OCI-M2 (cell line): ENCODE measurements at regions not wholly inside any gene's neighbourhood (a gene's known extent, or its start where the extent isn't known, plus 50 kb on each side); places are given as distances from the start of the nearest gene placed in this dataset.
"Not testable (repeated sequence)": the region's sequence is repeated elsewhere in the genome, so short reads cannot be mapped to it uniquely, and the experiment has no call there.

Experiments
- DNase-seq: peaks from one replicate; lab custom pipeline; 2025; ENCODE audit not compliant: unreplicated experiment; lab: John Stamatoyannopoulos, UW

- DNase-seq: no peak
Measured at GRCh38 chr14:83842547-83842946, 1687.4 kb upstream of the FLRT2 start.

GRCh38 chr14:83847102-83847501 is 1682.8 kb upstream of the FLRT2 start:
- DNase-seq: no peak

- DNase-seq: no peak
Measured at GRCh38 chr14:83850092-83850491, 1679.9 kb upstream of the FLRT2 start.

DNA sequence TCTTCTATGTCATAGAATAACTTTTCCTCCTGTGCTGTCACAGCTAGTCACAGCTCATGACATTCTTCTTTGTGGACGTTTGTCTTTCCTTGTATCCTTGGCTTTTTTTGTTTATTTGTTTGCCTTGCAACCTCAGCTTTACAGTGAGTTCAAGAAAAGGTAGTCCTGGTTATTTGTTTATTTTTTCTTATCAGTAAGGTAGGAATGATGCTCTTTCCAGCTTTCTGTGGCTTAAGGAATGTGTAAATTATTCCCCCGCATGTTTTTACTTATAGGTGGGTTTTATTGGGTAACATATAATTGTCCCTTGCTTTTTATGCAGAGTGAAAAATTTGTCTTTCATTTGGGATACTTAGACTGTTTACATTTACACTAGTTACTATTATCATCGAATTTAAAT is 1673.6 kb upstream of the FLRT2 start:
- no peak for DNase-seq

GRCh38 chr14:83860631-83861155 is 1669.3 kb upstream of the FLRT2 start:
- no peak for DNase-seq

DNA sequence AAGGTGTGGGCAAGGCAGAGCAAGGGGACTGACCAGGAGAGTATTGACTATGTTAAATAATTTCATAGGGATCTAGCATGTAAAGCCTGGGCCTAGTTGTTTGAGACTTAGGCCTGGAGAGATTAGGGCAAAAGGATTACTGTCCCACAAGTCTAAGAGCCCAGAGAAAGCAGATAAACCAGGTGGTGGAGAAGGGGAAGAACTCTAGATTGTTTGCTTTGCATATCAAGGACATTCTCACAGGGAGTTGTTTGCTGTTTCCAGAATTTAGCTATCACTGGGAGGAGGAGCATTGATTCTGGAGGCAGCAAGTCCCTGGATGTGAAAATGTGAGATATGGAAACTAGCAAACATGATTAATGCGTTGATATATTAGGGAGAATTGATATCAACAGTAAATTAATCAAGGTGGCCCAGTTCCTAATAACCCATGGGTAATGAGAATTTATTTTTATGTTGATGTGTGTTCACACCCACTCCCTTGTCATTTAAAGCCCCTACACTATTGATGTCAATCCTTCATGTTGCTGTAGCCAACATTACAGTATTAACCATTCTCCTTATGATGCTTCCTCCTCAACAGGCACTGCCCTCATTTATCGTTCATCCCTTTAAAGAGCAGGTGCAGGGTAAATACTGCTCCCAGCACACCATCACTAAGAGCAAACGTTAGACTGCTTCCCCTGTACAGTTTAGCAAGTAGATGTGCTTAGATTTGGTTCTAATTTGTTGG is 1666.7 kb upstream of the FLRT2 start:
- no peak for DNase-seq

DNA sequence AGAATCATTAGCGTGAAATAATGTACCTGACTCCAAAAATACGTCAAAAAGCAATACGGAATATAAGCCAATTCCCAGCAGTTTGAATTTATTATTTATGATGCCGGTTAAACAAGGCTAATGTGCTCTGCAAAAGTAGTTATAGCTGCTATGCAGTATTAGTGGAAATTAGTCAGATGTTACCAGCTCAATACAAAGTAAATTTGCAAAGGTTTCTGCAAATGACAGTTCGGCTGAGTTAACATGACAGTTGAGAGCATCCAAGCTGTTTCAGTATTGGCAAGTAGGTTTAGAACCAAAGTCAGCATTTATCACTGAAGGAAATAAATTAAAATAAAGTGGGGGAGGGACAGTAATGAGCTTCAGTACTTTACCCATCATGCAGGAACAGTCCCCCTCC is 1665.8 kb upstream of the FLRT2 start:
- no peak for DNase-seq

- DNase-seq: no peak
Measured at GRCh38 chr14:83867566-83868225, 1662.2 kb upstream of the FLRT2 start.

- no peak for DNase-seq
Measured at GRCh38 chr14:83870546-83871270, 1659.2 kb upstream of the FLRT2 start.

DNA sequence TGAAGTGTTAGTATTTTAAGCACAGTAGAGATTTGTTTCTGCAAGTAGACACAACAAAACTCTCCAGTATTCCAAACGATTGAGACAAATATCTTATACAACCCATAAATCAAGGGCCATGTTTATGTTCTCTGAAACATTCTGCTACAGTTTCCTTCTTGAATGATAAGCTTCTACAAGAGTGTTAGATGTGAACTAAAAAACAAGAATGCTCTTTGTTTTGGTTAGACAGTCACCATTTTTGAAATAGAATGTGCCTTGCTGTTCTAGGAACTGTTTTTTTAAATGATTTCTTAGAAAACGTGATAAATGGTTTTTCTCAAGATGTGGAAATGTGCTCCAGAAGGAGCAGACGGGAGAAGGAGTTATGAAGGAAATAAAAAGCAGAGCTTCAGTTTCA is 1656.3 kb upstream of the FLRT2 start:
- DNase-seq: no peak

- DNase-seq: no peak
Measured at GRCh38 chr14:83874662-83875061, 1655.3 kb upstream of the FLRT2 start.

GRCh38 chr14:83883732-83884131 is 1646.2 kb upstream of the FLRT2 start:
- no peak for DNase-seq

GRCh38 chr14:83885837-83886293 is 1644.1 kb upstream of the FLRT2 start:
- no peak for DNase-seq

DNA sequence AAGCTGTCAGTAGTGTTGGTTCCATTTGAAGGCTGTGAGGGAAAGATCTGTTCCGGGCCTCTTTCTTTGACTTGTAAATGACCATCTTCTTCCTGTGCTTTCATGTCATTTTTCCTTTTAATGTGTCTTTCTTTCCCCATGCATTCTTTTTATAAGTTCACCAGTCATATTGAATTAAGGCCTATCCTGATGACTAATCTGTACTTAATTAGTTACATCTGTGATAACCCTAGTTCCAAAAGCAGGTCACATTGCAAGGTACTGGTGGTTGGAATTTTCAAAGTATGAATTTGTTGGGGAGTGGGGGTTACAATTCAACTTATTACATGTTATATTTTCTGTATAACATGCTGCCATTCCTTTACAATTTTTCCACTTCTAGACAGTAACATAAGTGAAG is 1642.1 kb upstream of the FLRT2 start:
- no peak for DNase-seq

DNA sequence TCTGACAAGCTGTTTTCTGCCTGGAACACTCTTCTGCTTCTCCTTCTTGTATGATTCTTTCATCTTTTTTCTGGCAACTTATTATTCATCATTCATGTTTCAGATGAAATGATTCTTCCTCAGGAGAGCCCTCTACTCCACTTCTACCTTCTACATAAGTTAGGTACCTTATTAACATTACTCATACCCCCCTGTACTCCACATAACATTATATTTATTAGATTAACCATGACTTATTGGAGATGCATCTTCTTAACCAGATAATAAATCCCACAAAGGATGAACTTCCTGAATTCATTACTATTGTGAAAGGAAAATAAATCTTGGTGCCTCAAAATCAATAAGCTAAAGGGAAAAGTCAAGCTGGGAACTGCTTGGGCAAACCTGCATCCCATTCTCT is 1636.5 kb upstream of the FLRT2 start:
- DNase-seq: no peak

DNA sequence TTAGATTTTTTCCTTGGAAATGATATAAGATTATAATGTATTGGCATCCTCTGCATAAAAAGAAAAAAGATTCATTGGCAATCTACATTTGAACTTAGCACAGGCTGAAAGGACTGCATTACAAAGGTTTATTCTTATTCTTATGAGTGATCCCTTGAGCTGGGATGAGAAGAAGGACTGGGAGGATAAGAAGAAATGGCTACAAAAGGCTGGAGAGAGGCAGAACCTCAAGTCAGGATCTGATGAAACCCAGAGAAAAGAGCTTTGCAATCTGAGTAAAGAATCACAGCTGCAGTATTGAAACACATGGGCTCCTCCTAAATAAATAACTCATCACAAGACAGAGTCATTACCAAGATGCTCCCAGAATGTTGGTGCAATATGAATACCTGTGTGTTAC is 1635.4 kb upstream of the FLRT2 start:
- DNase-seq: no peak

- DNase-seq: not testable (repeated sequence)
Measured at GRCh38 chr14:83898558-83898957, 1631.4 kb upstream of the FLRT2 start.

DNA sequence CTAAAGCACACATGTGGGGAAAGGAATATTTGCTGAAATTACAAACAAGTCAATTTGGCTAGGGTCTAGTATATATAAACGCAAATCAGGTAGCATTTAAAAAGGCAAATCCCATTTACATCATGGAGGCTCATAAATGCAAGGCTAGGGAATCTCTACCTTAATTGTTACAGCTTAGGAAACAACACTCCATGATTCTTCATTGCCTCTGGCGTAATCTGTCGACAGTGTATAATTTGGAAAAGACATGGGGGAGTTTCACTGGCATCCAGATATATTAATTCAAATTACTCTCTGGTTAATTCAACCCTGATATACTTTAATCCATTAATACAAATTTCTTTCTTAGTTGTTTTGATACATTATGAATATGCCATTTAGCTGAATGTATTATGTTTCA is 1630.2 kb upstream of the FLRT2 start:
- DNase-seq: no peak

GRCh38 chr14:83905157-83905556 is 1624.8 kb upstream of the FLRT2 start:
- no peak for DNase-seq

- DNase-seq: no peak
Measured at GRCh38 chr14:83908419-83908818, 1621.5 kb upstream of the FLRT2 start.

DNA sequence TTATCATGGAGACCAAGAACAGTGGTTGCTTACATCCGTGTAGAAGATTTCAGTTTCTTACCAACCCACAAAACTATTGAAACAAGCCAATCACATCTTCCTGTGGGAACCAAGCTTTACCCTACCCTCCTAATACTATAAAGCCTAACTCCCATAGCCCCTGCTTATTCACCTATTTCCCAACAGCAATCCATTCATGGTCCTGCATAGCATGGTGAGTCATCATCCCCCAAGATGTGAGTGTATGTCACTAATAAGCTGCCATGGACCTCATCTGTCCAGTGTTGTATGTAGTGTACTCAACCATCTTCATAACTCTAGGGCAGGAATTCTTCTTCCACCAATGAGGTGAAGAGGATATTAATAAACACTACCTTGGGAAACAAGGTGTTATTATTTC is 1620.4 kb upstream of the FLRT2 start:
- no peak for DNase-seq
